Esophagus squamous epithelium (tissue), 4 donors: ENCODE measurements at regions not wholly inside any gene's neighbourhood (a gene's known extent, or its start where the extent isn't known, plus 50 kb on each side); places are given as distances from the start of the nearest gene placed in this dataset.

Source experiments
- CTCF ChIP-seq, 6 experiments: fragments of 450-650 bp in 4 of 6; fragments of 200-600 bp in 2 of 6; sonication (generic) in 2 of 6; IDR thresholded peaks; one replicate each; pipeline ENCODE4 v1.5.1; 2016 to 2019; ENCODE audit warnings: antibody characterized with exemption in 6 of 6, mild to moderate bottlenecking in 4 of 6, moderate library complexity in 4 of 6
- POLR2A ChIP-seq, 4 donors: fragments of 450-650 bp; IDR thresholded peaks; one replicate each; pipeline ENCODE4 v1.6.1; 2017; ENCODE audit warnings: antibody characterized with exemption in 4 of 4, mild to moderate bottlenecking in 4 of 4, moderate library complexity in 3 of 4

DNA sequence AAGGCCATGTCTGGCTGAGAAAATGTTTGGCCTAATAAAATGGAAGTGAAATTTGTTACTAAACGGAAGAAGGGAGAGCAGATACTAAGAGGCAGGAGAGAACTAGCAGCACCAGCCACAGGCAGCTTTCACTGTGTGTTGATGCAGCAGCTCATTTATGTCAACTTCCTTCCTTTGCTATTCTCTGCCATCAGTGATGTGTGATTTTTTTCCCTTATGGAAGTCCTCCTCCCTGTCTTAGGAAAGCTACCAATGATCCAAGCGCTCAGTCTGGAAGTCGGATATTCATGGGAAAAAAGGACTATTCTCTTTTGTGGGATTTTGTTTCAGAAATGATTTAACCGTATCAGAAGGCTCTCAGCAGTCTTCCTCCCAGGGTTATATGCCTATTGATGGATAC lies 1629.2 kb downstream of the CDH8 start:
- TF ChIP-seq POLR2A (IDR thresholded peaks at IDR 0.05) (no peak), CTCF (IDR thresholded peaks at IDR 0.05) (no peak)
